ENCODE measurements at regions not wholly inside any gene's neighbourhood (a gene's known extent, or its start where the extent isn't known, plus 50 kb on each side); places are given as distances from the start of the nearest gene placed in this dataset.

DNA sequence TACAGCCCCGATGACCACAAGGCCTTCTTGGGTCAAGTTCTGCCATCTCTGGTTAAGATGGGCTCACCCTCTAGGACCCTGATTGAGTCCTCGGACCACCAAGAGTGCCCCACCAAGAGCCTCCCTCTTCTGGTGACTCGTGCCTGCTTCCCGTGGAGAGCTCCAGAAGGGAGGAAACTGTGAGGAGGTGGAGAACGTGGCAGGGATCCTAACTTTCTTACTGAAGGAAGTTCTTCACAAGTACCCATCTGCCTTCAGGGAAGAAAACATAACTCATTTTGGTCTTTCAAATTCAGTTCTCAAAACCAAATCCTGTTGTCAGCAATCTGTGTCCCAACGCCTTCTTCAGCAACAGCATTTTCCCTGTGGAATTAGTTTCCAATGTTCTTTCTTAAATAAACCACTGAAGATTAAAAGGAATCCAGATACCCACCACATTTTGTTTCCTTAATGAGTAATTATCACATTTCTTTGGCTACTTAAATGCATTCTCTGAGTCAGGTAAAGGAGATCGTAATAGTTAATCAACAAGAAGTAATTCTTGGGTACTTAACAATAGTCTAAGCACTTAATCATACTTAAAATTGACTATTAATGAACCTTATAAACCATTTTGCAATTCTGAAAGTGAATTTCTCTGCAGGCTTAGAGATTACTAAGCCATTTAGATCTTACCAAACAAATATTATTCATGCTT lies 185.8 kb upstream of the SGK1 start:
- no peak overlapping the region for H3K4me3 Mint-ChIP-seq
- CTCF ChIA-PET, result no interaction called here
- H3K4me1 Mint-ChIP-seq, result peaks cover 1% of the 10 kb centered on the region
- no peaks in the 10 kb centered on the region for H3K9me3 Mint-ChIP-seq (ENCODE audit: low read depth)
- no peaks in the 10 kb centered on the region for H3K27me3 Mint-ChIP-seq
- no peak overlapping the region for H3K27ac Mint-ChIP-seq
- no peaks in the 10 kb centered on the region for H3K36me3 Mint-ChIP-seq
- ATAC-seq, result no peak
- no peak for DNase-seq

DNA sequence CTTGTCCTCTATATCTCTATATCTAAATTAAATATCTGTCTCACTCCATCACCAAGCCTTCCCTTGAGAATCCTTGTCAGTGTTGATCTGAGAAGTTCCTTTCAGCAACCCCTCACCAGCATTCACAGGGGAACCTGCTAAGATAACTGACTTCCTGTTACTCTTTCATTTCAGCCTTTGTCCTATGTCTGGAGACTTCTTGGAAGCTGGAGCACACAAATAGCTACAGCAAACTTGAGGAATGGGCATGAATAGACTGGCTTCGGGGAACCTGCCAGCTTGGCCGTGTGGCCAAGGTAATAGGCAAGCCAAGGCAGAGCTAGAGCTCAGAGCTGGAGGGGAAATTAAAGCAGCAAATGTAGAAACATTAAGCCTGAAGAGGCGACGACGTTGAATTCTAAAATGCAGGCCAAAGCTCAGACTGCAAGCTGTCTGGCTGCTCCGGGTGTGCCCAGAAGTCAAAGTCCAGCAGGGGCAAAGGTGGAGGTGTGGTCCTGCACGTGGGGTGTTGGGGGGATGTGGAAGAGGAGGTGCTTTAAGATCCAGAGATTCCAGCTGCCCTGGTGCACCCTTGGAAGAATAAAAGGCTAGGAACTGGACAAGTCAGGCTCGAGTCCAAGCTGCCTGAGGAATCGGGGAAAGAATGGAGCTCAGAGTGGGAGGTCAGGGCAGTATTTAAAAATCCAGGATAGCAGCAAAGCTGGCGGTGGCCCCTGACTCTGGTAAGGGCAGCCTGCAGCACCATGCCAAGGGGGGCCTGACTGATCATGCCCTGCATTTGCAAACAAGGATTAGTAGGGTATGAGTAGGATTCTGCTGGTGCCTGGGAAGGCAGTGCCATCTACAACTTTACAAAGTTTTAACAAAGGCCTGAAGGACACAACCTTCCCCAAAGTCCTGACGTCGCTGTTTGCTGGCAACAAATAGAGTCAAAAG lies 185.0 kb upstream of the SGK1 start:
- H3K9me3 Mint-ChIP-seq (ENCODE audit: low read depth), result no peaks in the 10 kb centered on the region
- ATAC-seq (no peak), DNase-seq (no peak)
- CTCF ChIA-PET, result interaction anchor here (1.1 kb wide), 1 partner anchor 138 kb away, joined by 3 read pairs; no protein-coding TSS in a partner anchor
- no peak overlapping the region for H3K4me3 Mint-ChIP-seq
- H3K36me3 Mint-ChIP-seq, result no peaks in the 10 kb centered on the region
- H3K27me3 Mint-ChIP-seq, result no peaks in the 10 kb centered on the region
- peaks cover 1% of the 10 kb centered on the region for H3K4me1 Mint-ChIP-seq
- H3K27ac Mint-ChIP-seq, result no peak overlapping the region

DNA sequence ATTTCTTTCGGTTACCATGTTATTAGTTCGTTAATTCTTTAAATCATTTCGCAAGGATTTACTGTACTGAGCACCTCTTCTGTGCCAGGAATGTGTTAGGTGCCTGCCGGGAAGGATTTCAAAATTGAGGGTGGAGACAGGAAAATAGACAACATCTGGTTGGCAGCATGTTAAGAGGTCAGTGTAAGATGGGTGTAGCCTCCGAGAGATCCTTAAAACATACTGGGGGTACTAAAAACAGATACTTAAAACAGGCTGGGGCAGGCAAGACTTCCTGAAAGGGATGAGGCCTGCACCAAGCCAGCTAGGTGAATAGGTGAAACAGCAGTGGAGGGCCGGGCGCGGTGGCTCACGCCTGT lies 178.0 kb upstream of the SGK1 start:
- CTCF ChIA-PET, result no interaction called here
- H3K4me1 Mint-ChIP-seq, result peaks cover 1% of the 10 kb centered on the region

DNA sequence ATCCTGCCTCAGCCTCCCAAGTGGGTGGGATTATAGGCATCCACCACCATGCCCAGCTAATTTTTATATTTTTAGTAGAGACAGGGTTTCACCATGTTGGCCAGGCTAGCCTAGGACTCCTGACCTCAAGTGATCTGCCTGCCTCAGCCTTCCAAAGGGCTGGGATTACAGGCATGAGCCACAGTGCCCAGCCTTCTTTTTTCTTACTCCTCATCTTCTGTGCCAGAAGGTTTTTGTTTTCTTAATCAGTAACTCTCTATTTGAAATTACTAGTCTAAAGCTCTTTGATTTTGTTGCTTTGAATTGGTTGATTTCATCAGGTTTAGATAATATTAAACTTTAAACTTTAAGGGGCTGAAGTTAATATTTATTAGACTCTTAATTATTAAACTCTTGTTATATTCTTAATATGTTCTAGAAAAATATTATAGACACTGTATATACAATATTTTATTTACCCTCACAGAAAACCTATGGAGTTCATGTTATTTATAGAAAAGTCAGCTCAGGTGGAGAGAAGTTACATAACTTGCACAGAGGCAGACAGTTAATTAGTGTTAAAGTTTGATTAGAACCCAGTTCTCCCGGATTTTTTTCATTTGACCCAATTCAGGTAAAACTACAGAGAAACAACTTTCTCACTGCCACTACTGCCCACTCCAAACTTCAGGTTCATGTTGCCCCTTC lies 177.4 kb upstream of the SGK1 start:
- CTCF ChIA-PET, result no interaction called here

More for the DNA sequence above, 178.0 kb upstream of the SGK1 start:
- no peaks in the 10 kb centered on the region for H3K36me3 Mint-ChIP-seq
- ATAC-seq (no peak), DNase-seq (no peak)
- no peak overlapping the region for H3K27ac Mint-ChIP-seq
- H3K4me3 Mint-ChIP-seq, result no peak overlapping the region
- no peaks in the 10 kb centered on the region for H3K9me3 Mint-ChIP-seq (ENCODE audit: low read depth)
- H3K27me3 Mint-ChIP-seq, result peaks cover 4% of the 10 kb centered on the region

DNA sequence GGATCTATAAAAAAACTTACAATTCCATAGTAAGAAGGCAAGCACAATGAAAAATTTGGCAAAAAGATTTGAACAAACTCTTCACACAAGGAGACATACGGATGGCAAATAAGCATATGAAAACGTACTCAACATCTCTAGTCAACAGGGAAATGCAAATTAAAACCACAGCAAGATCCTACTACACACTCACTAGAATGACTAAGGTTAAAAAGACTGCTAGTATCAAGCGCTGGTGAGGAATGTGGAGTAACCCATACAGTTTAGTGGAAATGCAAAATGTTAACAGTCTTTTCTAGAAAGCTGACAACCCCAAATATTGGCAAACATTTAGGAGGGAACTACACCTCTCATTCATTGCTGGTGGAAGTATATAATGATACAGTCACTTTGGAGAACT lies 175.9 kb upstream of the SGK1 start:
- H3K9me3 Mint-ChIP-seq (ENCODE audit: low read depth), result no peaks in the 10 kb centered on the region
- CTCF ChIA-PET, result no interaction called here
- DNase-seq (no peak), ATAC-seq (no peak)
- H3K4me3 Mint-ChIP-seq, result no peak overlapping the region
- H3K36me3 Mint-ChIP-seq, result no peaks in the 10 kb centered on the region
- no peak overlapping the region for H3K27ac Mint-ChIP-seq
- H3K27me3 Mint-ChIP-seq, result peaks cover 13% of the 10 kb centered on the region
- no peaks in the 10 kb centered on the region for H3K4me1 Mint-ChIP-seq

More for the DNA sequence above, 177.4 kb upstream of the SGK1 start:
- DNase-seq, result no peak
- Mint-ChIP-seq H3K4me1 (no peaks in the 10 kb centered on the region), H3K27me3 (peaks cover 4% of the 10 kb centered on the region), H3K27ac (no peak overlapping the region), H3K4me3 (no peak overlapping the region), H3K36me3 (no peaks in the 10 kb centered on the region), H3K9me3 (ENCODE audit: low read depth) (no peaks in the 10 kb centered on the region)
- no peak for ATAC-seq

DNA sequence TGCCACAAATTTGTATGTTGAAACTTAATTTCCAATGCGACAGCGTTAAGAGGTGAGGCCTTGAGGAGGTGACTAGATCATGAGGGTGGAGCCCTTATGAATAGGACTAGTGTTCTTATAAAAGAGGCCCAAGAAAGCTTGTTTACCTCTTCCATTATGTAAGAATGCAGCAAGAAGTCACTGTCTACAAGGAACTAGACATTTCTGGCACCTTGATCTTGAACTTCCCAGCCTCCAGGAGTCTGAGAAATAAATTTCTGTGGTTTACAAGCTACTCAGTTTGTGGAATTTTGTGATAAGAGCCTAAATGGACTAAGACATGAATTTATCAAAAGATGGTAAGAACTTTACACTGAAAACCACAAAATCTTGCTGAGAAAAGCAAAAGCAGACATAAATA lies 173.6 kb upstream of the SGK1 start:
- H3K4me1 Mint-ChIP-seq, result no peaks in the 10 kb centered on the region
- H3K4me3 Mint-ChIP-seq, result no peak overlapping the region
- peaks cover 2% of the 10 kb centered on the region for H3K36me3 Mint-ChIP-seq
- ATAC-seq, result no peak
- H3K27me3 Mint-ChIP-seq, result peaks cover 14% of the 10 kb centered on the region
- no peak overlapping the region for H3K27ac Mint-ChIP-seq
- CTCF ChIA-PET, result no interaction called here
- DNase-seq, result no peak
- peaks cover 3% of the 10 kb centered on the region for H3K9me3 Mint-ChIP-seq (ENCODE audit: low read depth)

DNA sequence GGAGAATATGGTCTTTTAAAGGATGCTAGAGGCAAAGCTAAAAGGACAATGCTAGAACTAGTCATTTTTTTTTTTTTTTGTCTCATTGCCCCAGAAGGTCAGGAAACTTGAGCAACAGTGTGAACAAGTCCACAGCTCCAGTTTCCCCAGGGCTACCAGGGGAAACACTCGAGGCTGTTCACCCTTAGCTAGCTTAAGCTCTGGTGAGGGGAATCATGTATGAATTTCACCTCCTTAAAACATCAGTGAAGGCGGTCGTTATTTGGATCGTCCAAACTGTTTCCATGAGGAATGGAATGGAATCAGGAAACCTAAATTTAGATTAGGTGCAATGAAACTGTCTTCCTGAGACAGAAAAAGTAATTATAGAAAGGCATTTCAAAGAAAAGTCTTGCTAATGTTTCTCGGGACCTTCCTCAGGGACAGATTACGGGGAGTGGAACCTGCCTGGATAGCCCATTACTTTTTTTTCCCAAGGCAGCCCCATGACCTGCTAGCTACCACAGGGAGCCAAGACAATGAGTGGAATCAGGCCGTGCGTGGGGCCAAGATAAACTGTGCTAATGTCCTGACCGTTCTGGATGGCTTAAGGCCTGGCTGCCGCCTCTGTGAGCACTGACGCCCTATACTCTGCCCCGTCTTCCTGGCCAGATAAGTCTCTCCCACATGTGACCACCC lies 164.8 kb upstream of the SGK1 start:
- H3K27me3 Mint-ChIP-seq, result no peaks in the 10 kb centered on the region
- H3K36me3 Mint-ChIP-seq, result no peaks in the 10 kb centered on the region
- ATAC-seq (no peak), DNase-seq (no peak)
- CTCF ChIA-PET, result no interaction called here
- peaks cover 3% of the 10 kb centered on the region for H3K4me1 Mint-ChIP-seq
- no peak overlapping the region for H3K4me3 Mint-ChIP-seq
- H3K9me3 Mint-ChIP-seq (ENCODE audit: low read depth), result peaks cover 3% of the 10 kb centered on the region
- no peak overlapping the region for H3K27ac Mint-ChIP-seq

DNA sequence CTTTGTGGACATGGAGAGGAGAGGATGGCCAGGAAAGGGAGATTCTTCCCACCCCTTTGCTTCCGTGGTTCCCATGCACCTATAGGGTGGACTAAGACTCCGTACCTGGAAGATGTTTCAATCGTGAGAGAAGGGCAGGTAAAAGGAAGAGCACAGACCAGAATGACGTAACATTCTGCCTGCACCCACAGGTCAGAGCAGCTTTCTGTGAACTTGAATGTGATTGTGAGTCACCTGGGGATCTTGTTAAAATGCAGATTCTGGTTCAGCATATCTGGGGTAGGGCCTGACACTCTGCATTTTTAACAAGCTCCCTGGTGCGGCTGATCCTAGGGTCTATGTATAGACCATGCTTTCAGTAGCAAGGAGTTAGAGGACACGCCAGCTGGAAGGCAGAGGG lies 164.1 kb upstream of the SGK1 start:
- Mint-ChIP-seq H3K9me3 (ENCODE audit: low read depth) (peaks cover 3% of the 10 kb centered on the region), H3K4me3 (no peak overlapping the region), H3K27ac (no peak overlapping the region), H3K27me3 (no peaks in the 10 kb centered on the region), H3K4me1 (peaks cover 3% of the 10 kb centered on the region), H3K36me3 (no peaks in the 10 kb centered on the region)
- ATAC-seq, result no peak
- CTCF ChIA-PET, result no interaction called here
- DNase-seq, result no peak

DNA sequence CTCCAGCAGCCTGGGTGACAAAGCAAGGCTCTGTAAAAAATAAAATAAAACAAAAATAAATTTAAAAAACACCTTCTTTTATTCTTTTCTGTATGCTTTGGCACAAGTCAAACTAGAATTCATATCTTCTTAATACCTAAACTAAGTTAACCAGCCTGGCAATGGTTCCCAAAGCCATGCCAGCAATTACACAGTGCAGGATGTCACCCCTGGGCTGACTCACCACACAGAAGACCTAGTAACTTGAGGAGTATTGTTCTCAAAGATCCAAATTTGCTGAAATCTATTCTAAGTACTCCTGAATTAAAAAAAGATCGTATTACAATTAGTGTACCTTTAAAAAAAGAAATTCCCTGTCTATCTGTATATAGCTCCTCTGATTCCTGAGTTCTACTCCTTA lies 162.7 kb upstream of the SGK1 start:
- Mint-ChIP-seq H3K27ac (no peak overlapping the region), H3K27me3 (no peaks in the 10 kb centered on the region), H3K36me3 (no peaks in the 10 kb centered on the region), H3K4me1 (peaks cover 3% of the 10 kb centered on the region), H3K9me3 (ENCODE audit: low read depth) (no peaks in the 10 kb centered on the region), H3K4me3 (no peak overlapping the region)
- no peak for ATAC-seq
- DNase-seq, result no peak
- CTCF ChIA-PET, result no interaction called here

DNA sequence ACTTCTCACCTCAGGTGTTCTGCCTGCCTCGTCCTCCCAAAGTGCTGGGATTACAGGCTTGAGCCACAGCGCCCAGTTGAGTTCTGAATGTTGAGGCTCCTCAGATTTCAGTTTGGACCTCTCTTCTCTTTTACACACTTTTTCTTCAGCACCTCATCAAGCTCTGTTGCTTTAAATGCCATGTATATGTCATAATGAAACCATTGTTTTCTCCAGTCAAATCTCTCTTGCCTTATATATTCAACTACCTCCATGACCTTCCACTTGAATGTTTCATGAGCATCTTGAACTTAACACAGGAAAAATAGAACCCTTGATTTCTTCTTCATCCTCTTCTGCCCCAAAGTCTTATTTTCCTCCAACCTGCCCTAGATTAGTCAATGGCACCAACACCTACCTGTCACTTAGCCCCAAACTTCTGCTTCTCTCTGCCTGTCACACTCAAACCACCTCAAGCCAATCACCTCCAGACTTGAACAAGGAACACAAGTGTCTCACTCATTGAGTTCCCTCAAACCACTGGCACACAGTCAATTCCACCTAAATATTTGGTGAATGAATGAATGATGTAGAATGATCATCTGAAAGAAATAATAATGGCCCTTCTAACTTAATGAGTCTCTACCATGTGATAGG lies 161.0 kb upstream of the SGK1 start:
- no peak overlapping the region for H3K4me3 Mint-ChIP-seq
- DNase-seq (no peak), ATAC-seq (no peak)
- no peaks in the 10 kb centered on the region for H3K27me3 Mint-ChIP-seq
- CTCF ChIA-PET, result no interaction called here
- H3K9me3 Mint-ChIP-seq (ENCODE audit: low read depth), result no peaks in the 10 kb centered on the region
- peaks cover 3% of the 10 kb centered on the region for H3K4me1 Mint-ChIP-seq
- no peaks in the 10 kb centered on the region for H3K36me3 Mint-ChIP-seq
- no peak overlapping the region for H3K27ac Mint-ChIP-seq

DNA sequence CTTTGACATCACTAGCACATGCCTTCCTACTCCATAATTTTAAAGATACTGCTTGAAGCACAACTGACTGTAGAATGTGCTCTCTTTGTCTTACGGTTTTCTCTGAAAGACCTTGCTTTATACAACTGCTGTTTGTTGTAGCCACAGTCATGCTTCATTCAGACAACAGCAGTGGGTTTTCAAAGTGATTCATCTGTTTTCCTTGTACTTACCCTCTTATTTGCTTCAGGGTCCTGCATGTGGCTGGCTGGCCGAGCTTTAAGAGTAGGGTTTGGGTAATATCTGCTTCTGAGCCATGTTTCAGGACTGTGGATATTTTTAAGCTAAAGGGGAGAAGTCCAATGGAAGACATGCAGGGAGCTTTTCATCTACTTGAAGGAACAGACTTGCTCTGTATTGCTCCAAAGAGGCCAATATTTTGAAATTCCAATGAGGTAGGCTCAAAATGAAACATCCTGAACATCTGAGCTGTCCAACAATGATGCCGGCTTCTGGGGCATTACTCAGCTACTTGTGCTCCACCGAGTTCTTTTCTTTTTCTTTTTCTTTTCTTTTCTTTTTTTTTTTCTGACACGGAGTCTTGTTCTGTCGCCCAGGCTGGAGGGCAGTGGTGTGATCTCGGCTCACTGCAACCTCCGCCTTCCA lies 160.2 kb upstream of the SGK1 start:
- Mint-ChIP-seq H3K9me3 (ENCODE audit: low read depth) (no peaks in the 10 kb centered on the region), H3K4me1 (peaks cover 3% of the 10 kb centered on the region), H3K36me3 (no peaks in the 10 kb centered on the region), H3K27ac (no peak overlapping the region), H3K27me3 (no peaks in the 10 kb centered on the region), H3K4me3 (no peak overlapping the region)
- DNase-seq (no peak), ATAC-seq (no peak)
- CTCF ChIA-PET, result no interaction called here

DNA sequence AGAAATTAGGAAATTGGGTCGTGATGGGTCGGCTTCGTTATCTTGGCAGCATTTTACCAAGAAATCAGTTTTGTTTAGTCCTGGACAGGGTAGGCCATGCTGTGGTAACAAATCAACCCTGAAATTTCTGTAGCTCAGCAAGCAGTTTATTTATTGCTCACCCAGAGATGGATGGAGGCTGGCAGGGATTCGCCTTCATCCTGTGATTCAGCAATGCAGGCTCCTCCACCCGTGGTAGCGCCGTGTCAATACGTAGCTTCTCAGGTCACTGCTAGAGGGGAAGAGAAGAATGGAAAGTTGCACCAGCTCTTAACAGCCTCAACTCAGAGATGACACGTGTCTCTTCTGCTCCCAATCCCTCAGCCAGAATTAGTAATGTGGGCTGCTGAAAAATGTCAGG lies 157.0 kb upstream of the SGK1 start:
- no peak overlapping the region for H3K4me3 Mint-ChIP-seq
- H3K9me3 Mint-ChIP-seq (ENCODE audit: low read depth), result no peaks in the 10 kb centered on the region
- H3K36me3 Mint-ChIP-seq, result no peaks in the 10 kb centered on the region
- no peak overlapping the region for H3K27ac Mint-ChIP-seq
- ATAC-seq (no peak), DNase-seq (no peak)
- peaks cover 3% of the 10 kb centered on the region for H3K4me1 Mint-ChIP-seq
- CTCF ChIA-PET, result interaction anchor here (0.9 kb wide), 1 partner anchor 10 kb away, joined by 3 read pairs; no protein-coding TSS in a partner anchor
- H3K27me3 Mint-ChIP-seq, result no peaks in the 10 kb centered on the region

DNA sequence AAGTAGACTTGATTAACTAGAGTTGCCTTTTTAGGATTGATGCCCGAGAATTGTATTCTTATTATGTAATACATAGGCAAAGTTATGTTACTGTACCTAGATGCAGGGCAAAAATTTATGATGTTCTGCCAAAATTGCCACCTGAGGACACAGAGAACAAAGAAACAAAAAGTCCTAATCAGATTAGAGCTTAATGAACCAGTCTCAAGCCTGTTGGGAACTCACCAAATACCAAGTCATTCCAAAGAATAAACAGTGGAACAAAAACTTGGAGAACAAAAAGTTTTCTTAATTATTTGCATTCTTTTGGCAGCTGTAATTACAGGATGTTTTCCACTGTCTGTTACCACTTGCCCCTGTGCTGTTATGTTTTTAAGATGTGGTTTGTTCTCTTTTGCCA lies 154.7 kb upstream of the SGK1 start:
- no peak for DNase-seq

More for the DNA sequence above, 154.7 kb upstream of the SGK1 start:
- no peak overlapping the region for H3K4me3 Mint-ChIP-seq
- no peaks in the 10 kb centered on the region for H3K4me1 Mint-ChIP-seq
- CTCF ChIA-PET, result no interaction called here
- no peaks in the 10 kb centered on the region for H3K9me3 Mint-ChIP-seq (ENCODE audit: low read depth)
- no peaks in the 10 kb centered on the region for H3K27me3 Mint-ChIP-seq
- no peak overlapping the region for H3K27ac Mint-ChIP-seq
- ATAC-seq, result no peak
- H3K36me3 Mint-ChIP-seq, result no peaks in the 10 kb centered on the region

Measured in activated CD8-positive, alpha-beta memory T cell treated with anti-CD3 and anti-CD28 coated beads, Interleukin-2, amount 10 ng/mL, durations not matched to agents 7 days and 5 days (primary cell).